CD4-positive, alpha-beta T cell (primary cell): ENCODE measurements at regions not wholly inside any gene's neighbourhood (a gene's known extent, or its start where the extent isn't known, plus 50 kb on each side); places are given as distances from the start of the nearest gene placed in this dataset.

Experiments used
- ATAC-seq: fragments of 200-7000 bp; cut with Tn5 transposase; one replicate; pipeline ENCODE4 v1.10.0; 2022; ENCODE audit warnings: mild to moderate bottlenecking; ENCODE audit not compliant: poor library complexity
- CTCF ChIA-PET: fragments of 350-600 bp; sonication (Branson Sonifier 250); formaldehyde crosslinking; loops from one replicate; lab custom pipeline; 2021; ENCODE audit warnings: antibody characterized with exemption, inconsistent platforms; lab: Charles Lee
- POLR2A ChIA-PET: fragments of 350-600 bp; sonication (Branson Sonifier 250); formaldehyde crosslinking; loops from one replicate; lab custom pipeline; 2021; ENCODE audit warnings: antibody characterized with exemption, inconsistent platforms; lab: Charles Lee
- DNase-seq, 14 experiments: peaks; one replicate each; pipeline ENCODE4 v3.0.0-alpha.2; 2013 to 2020; ENCODE audit warnings: mixed read lengths in 2 of 14
- H3K27ac ChIP-seq, 2 donors: one replicate each; pipeline versions ENCODE4 v1.5.1 to v1.7.0; 2013; ENCODE audit warnings: low read length in 2 of 2, low read depth in 1 of 2, mild to moderate bottlenecking in 1 of 2
- H3K27me3 ChIP-seq, 2 experiments: 1 replicate in 1 of 2; 2 replicates in 1 of 2; pipeline versions ENCODE4 v1.6.1 to v1.7.0; 2013; ENCODE audit warnings: low read length in 2 of 2, control low read depth in 1 of 2, mild to moderate bottlenecking in 1 of 2, moderate library complexity in 1 of 2; ENCODE audit not compliant: insufficient read depth in 2 of 2, control insufficient read depth in 1 of 2
- H3K36me3 ChIP-seq: one replicate; pipeline ENCODE4 v1.6.1; 2013; ENCODE audit warnings: low read length, control low read depth; ENCODE audit not compliant: insufficient read depth
- H3K4me1 ChIP-seq: one replicate; pipeline ENCODE4 v1.6.1; 2013; ENCODE audit warnings: low read length, control low read depth; ENCODE audit not compliant: insufficient read depth
- H3K4me3 ChIP-seq: one replicate; pipeline ENCODE4 v1.5.1; 2013; ENCODE audit warnings: mild to moderate bottlenecking, low read length, moderate library complexity
- H3K9me3 ChIP-seq, 2 experiments: 1 replicate in 1 of 2; 2 replicates in 1 of 2; pipeline versions ENCODE4 v1.6.1 to v1.7.0; 2013; ENCODE audit warnings: low read length in 2 of 2, mild to moderate bottlenecking in 2 of 2, control low read depth in 1 of 2, moderate library complexity in 1 of 2; ENCODE audit not compliant: control insufficient read depth in 1 of 2, insufficient read depth in 1 of 2
- H3K27ac Mint-ChIP-seq: one replicate; pipeline ENCODE4 v1.8.0; 2020; ENCODE audit warnings: mixed read lengths
- H3K27me3 Mint-ChIP-seq: one replicate; pipeline ENCODE4 v1.8.0; 2021; ENCODE audit warnings: mixed read lengths
- H3K36me3 Mint-ChIP-seq: one replicate; pipeline ENCODE4 v1.8.0; 2021; ENCODE audit warnings: low read depth, mixed read lengths
- H3K4me1 Mint-ChIP-seq: one replicate; pipeline ENCODE4 v1.8.0; 2021; ENCODE audit warnings: low read depth, mixed read lengths
- H3K4me3 Mint-ChIP-seq: one replicate; pipeline ENCODE4 v1.8.0; 2020; ENCODE audit warnings: mild to moderate bottlenecking, mixed read lengths
- H3K9me3 Mint-ChIP-seq: one replicate; pipeline ENCODE4 v1.8.0; 2020; ENCODE audit warnings: mixed read lengths
- intact Hi-C, 2 experiments: fragments of 100-400 bp; cut with DNase I in 1 of 2; cut with micrococcal nuclease in 1 of 2; formaldehyde crosslinking; loops; one replicate each; pipeline versions ENCODE4 v1.15.1 to v1.9.0; 2023 to 2025; cut with DNase I, micrococcal nuclease
- TF ChIP-seq, protein P1 (sequence below): fragments of 200-600 bp; IDR thresholded peaks from one replicate; pipeline ENCODE4 v1.8.0; 2022; ENCODE audit warnings: antibody characterized with exemption, mild to moderate bottlenecking

- no peak overlapping the region for H3K4me3 Mint-ChIP-seq
- Histone ChIP-seq H3K36me3 (no peaks in the 10 kb centered on the region), H3K4me3 (no peak overlapping the region), H3K9me3 (peaks cover 5 to 8% of the 10 kb centered on the region in 2 experiments), H3K27ac (no peak overlapping the region), H3K4me1 (no peaks in the 10 kb centered on the region), H3K27me3 (no peaks in the 10 kb centered on the region)
- H3K27me3 Mint-ChIP-seq: no peaks in the 10 kb centered on the region
- H3K27ac Mint-ChIP-seq: no peak overlapping the region
- no peak for DNase-seq
- no peaks in the 10 kb centered on the region for H3K36me3 Mint-ChIP-seq
- CTCF ChIA-PET: no interaction called here
- POLR2A ChIA-PET: no interaction called here
- no peaks in the 10 kb centered on the region for H3K9me3 Mint-ChIP-seq
- H3K4me1 Mint-ChIP-seq: no peaks in the 10 kb centered on the region
- intact Hi-C loops: no loop called here
- TF ChIP-seq, protein P1, sequence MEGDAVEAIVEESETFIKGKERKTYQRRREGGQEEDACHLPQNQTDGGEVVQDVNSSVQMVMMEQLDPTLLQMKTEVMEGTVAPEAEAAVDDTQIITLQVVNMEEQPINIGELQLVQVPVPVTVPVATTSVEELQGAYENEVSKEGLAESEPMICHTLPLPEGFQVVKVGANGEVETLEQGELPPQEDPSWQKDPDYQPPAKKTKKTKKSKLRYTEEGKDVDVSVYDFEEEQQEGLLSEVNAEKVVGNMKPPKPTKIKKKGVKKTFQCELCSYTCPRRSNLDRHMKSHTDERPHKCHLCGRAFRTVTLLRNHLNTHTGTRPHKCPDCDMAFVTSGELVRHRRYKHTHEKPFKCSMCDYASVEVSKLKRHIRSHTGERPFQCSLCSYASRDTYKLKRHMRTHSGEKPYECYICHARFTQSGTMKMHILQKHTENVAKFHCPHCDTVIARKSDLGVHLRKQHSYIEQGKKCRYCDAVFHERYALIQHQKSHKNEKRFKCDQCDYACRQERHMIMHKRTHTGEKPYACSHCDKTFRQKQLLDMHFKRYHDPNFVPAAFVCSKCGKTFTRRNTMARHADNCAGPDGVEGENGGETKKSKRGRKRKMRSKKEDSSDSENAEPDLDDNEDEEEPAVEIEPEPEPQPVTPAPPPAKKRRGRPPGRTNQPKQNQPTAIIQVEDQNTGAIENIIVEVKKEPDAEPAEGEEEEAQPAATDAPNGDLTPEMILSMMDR: no peak
- no peak for ATAC-seq
Observed at GRCh38 chrX:145393702-145394235, 146.5 kb downstream of the SPANXN1 start.

DNA sequence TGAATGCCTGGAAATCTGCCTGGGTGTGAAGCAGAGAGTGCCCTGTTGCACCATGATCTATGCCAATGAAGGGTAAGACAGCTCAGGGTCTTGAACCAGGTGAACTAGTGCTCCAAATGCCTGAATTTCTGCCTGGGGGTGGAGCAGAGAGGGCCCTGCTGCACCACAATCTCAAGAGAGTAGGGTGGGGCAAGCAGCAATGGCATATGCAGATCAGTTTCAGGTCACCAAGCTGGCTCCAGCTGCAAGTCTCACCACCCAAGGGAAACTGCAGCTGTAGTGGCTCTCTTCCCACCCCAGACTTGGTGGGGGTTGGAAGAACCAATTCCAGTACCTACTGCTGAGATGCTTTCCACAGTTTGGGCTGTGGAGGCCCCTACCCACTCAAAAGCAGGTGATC, 147.0 kb downstream of the SPANXN1 start:
- intact Hi-C loops: no loop called here
- no peaks in the 10 kb centered on the region for H3K27me3 Mint-ChIP-seq
- H3K9me3 Mint-ChIP-seq: no peaks in the 10 kb centered on the region
- Histone ChIP-seq H3K27me3 (no peaks in the 10 kb centered on the region), H3K4me3 (no peak overlapping the region), H3K4me1 (no peaks in the 10 kb centered on the region), H3K36me3 (no peaks in the 10 kb centered on the region), H3K27ac (no peak overlapping the region), H3K9me3 (peaks cover 5 to 8% of the 10 kb centered on the region in 2 experiments)
- ChIA-PET CTCF (no interaction called here), POLR2A (no interaction called here)
- ATAC-seq (no peak), DNase-seq (no peak)
- H3K27ac Mint-ChIP-seq: no peak overlapping the region
- H3K4me1 Mint-ChIP-seq: no peaks in the 10 kb centered on the region
- TF ChIP-seq, protein P1: no peak
- no peak overlapping the region for H3K4me3 Mint-ChIP-seq
- H3K36me3 Mint-ChIP-seq: no peaks in the 10 kb centered on the region

GRCh38 chrX:145396612-145397011, 149.3 kb downstream of the SPANXN1 start:
- H3K9me3 ChIP-seq: peaks cover 5 to 8% of the 10 kb centered on the region in 2 experiments
- H3K27me3 ChIP-seq: no peaks in the 10 kb centered on the region
- H3K36me3 ChIP-seq: no peaks in the 10 kb centered on the region
- no peaks in the 10 kb centered on the region for H3K36me3 Mint-ChIP-seq
- intact Hi-C loops: no loop called here
- ChIA-PET POLR2A (no interaction called here), CTCF (no interaction called here)
- no peak for ATAC-seq
- H3K27ac Mint-ChIP-seq: no peak overlapping the region
- no peaks in the 10 kb centered on the region for H3K4me1 ChIP-seq
- TF ChIP-seq, protein P1: no peak
- no peak overlapping the region for H3K4me3 ChIP-seq
- H3K4me1 Mint-ChIP-seq: no peaks in the 10 kb centered on the region
- no peak for DNase-seq
- H3K27ac ChIP-seq: no peak overlapping the region
- no peak overlapping the region for H3K4me3 Mint-ChIP-seq
- H3K27me3 Mint-ChIP-seq: no peaks in the 10 kb centered on the region
- H3K9me3 Mint-ChIP-seq: no peaks in the 10 kb centered on the region
